Gastrocnemius medialis (tissue), 4 donors: ENCODE measurements at regions not wholly inside any gene's neighbourhood (a gene's known extent, or its start where the extent isn't known, plus 50 kb on each side); places are given as distances from the start of the nearest gene placed in this dataset.

ENCODE experiments used
- ATAC-seq, 2 donors: fragments of 150-250 bp; one replicate each; pipeline ENCODE4 v1.9.1; 2016
- DNase-seq, 2 donors: peaks; one replicate each; pipeline ENCODE4 v3.0.0-alpha.2; 2019
- H3K27ac ChIP-seq, 4 donors: fragments of 200-600 bp; sonication (generic); 1 replicate in 1 of 4; 2 replicates in 3 of 4; pipeline ENCODE4 v1.5.1; 2016 to 2018; ENCODE audit warnings: mild to moderate bottlenecking in 2 of 4, moderate library complexity in 1 of 4
- H3K27me3 ChIP-seq, 3 donors: fragments of 200-600 bp; sonication (generic) in 2 of 3; 1 replicate in 1 of 3; 2 replicates in 2 of 3; pipeline versions ENCODE4 v1.5.1 to v1.6.0; 2016 to 2019; ENCODE audit warnings: mild to moderate bottlenecking in 1 of 3, moderate library complexity in 1 of 3
- H3K36me3 ChIP-seq, 2 donors: fragments of 200-600 bp; sonication (generic) in 1 of 2; one replicate each; pipeline ENCODE4 v1.5.1; 2017 to 2018
- H3K4me1 ChIP-seq, 2 donors: fragments of 200-600 bp; sonication (generic) in 1 of 2; one replicate each; pipeline ENCODE4 v1.5.1; 2016 to 2017; ENCODE audit warnings: mild to moderate bottlenecking in 2 of 2
- H3K4me3 ChIP-seq, 4 donors: fragments of 200-600 bp; sonication (generic) in 3 of 4; 1 replicate in 1 of 4; 2 replicates in 3 of 4; pipeline ENCODE4 v1.5.1; 2016 to 2019; ENCODE audit warnings: mild to moderate bottlenecking in 2 of 4
- H3K9me3 ChIP-seq, 3 donors: fragments of 200-600 bp; sonication (generic) in 2 of 3; 1 replicate in 1 of 3; 2 replicates in 2 of 3; pipeline ENCODE4 v1.5.1; 2016 to 2019
- POLR2A ChIP-seq, 2 donors: fragments of 450-650 bp; IDR thresholded peaks; one replicate each; pipeline ENCODE4 v1.6.1; 2017; ENCODE audit warnings: antibody characterized with exemption in 2 of 2, mild to moderate bottlenecking in 2 of 2, moderate library complexity in 2 of 2
- in situ Hi-C, 4 donors: fragments of 200-750 bp; cut with MboI; loops; one replicate each; pipeline versions ENCODE4 v1.15.0 to v1.8.0; 2017; ENCODE audit warnings: low sequenced_read_pairs in 4 of 4
- intact Hi-C: fragments of 100-400 bp; cut with DNase I; formaldehyde crosslinking; loops from one replicate; pipeline ENCODE4 v1.15.1; 2023; ENCODE audit warnings: low total_unique reads
- TF ChIP-seq, protein P1 (sequence below), 5 experiments: fragments of 450-650 bp in 3 of 5; fragments of 200-600 bp in 2 of 5; sonication (generic) in 2 of 5; IDR thresholded peaks in 4 of 5; conservative IDR thresholded peaks in 1 of 5; 1 replicate in 4 of 5; 2 replicates in 1 of 5; pipeline ENCODE4 v1.5.1; 2016 to 2019; ENCODE audit warnings: antibody characterized with exemption in 5 of 5, mild to moderate bottlenecking in 3 of 5, moderate library complexity in 3 of 5

DNA sequence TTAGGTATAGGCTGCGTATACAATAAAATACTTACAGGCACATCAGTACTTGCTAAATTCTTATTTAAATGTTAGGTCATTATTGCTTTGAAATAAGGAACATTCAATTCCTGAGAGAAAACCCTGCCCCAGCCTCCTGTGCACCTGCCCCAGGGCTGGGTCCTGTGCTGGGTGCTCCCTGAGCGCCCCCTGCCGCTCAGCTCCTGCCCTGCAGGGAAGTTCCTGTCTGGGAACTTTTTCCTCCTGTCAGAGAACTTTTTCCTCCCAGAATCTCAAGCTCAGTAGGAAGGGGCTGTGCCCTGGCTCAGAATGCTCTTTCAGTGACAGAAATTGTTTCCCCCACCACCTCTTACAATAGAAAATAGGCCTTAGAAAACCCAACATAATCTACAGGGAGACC is 751.1 kb downstream of the TMEM121 start:
- no peaks in the 10 kb centered on the region for H3K9me3 ChIP-seq
- ATAC-seq: no peak
- in situ Hi-C loops (no loop called here), intact Hi-C loops (no loop called here)
- DNase-seq: no peak
- TF ChIP-seq, protein P1, sequence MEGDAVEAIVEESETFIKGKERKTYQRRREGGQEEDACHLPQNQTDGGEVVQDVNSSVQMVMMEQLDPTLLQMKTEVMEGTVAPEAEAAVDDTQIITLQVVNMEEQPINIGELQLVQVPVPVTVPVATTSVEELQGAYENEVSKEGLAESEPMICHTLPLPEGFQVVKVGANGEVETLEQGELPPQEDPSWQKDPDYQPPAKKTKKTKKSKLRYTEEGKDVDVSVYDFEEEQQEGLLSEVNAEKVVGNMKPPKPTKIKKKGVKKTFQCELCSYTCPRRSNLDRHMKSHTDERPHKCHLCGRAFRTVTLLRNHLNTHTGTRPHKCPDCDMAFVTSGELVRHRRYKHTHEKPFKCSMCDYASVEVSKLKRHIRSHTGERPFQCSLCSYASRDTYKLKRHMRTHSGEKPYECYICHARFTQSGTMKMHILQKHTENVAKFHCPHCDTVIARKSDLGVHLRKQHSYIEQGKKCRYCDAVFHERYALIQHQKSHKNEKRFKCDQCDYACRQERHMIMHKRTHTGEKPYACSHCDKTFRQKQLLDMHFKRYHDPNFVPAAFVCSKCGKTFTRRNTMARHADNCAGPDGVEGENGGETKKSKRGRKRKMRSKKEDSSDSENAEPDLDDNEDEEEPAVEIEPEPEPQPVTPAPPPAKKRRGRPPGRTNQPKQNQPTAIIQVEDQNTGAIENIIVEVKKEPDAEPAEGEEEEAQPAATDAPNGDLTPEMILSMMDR (IDR thresholded peaks at IDR 0.05 in 4 of 5, conservative IDR thresholded peaks at IDR 0.05 in 1 of 5): no peak
- no peak for TF ChIP-seq POLR2A (IDR thresholded peaks at IDR 0.05)
- H3K36me3 ChIP-seq: no peaks in the 10 kb centered on the region
- no peak overlapping the region for H3K4me3 ChIP-seq
- no peak overlapping the region for H3K27ac ChIP-seq
- H3K4me1 ChIP-seq: no peaks in the 10 kb centered on the region
- H3K27me3 ChIP-seq: no peaks in the 10 kb centered on the region

DNA sequence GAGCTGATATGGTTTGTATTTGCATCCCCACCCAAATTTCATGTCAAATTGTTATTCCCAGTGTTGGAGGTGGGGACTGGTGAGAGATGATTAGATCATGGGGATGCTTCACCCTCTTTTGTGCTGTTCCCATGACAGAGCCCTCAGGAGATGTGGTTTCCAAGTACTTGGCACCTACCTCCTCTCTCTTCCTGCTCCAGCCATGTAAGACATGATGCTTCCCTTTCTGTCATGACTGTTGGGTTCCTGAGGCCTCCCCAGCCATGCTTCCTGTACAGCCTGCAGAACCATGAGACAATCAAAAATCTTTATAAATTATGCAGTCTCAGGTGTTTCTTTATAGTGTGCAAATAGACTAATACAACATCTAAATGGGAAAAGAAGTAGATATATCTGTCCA is 754.5 kb downstream of the TMEM121 start:
- no peak for TF ChIP-seq POLR2A (IDR thresholded peaks at IDR 0.05)
- TF ChIP-seq, protein P1 (IDR thresholded peaks at IDR 0.05 in 4 of 5, conservative IDR thresholded peaks at IDR 0.05 in 1 of 5): no peak
- Histone ChIP-seq H3K4me3 (no peak overlapping the region), H3K27ac (no peak overlapping the region), H3K4me1 (no peaks in the 10 kb centered on the region), H3K27me3 (no peaks in the 10 kb centered on the region), H3K9me3 (no peaks in the 10 kb centered on the region), H3K36me3 (no peaks in the 10 kb centered on the region)
- no peak for DNase-seq
- no peak for ATAC-seq
- intact Hi-C loops: no loop called here
- in situ Hi-C loops: no loop called here

DNA sequence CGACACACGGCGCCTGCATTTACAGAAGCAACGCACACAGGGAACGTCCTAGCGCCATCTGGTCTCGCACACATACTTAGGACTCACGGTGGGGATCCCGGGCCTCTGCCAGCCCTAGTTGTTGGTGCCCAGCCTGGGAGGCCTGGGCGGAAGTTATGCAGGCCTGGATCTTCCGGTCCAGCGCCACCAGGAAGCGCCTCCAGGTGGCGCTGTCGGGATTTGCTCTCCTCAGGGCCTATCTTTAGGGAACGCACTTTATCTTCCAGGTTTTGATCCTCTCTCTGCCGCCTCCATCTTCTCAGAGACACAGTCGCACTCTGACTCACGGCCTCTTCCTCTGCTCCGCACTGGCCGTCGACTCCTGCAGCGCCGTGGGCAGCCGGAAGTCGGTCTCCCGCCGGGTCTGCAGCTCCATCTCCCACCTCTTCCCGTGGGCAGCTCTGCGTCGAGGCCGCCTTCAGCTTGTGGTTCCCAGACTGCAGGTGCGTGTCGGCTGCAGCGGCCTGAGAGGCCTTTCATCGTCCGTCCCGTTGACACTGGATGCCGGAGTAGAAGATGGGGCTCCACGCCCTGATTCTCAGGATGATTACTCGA is 760.4 kb downstream of the TMEM121 start:
- in situ Hi-C loops: no loop called here
- DNase-seq: no peak
- no peaks in the 10 kb centered on the region for H3K27me3 ChIP-seq
- no peaks in the 10 kb centered on the region for H3K4me1 ChIP-seq
- H3K27ac ChIP-seq: no peak overlapping the region
- ATAC-seq: no peak
- intact Hi-C loops: no loop called here
- no peak for TF ChIP-seq POLR2A (IDR thresholded peaks at IDR 0.05)
- TF ChIP-seq, protein P1 (IDR thresholded peaks at IDR 0.05 in 4 of 5, conservative IDR thresholded peaks at IDR 0.05 in 1 of 5): no peak
- no peaks in the 10 kb centered on the region for H3K9me3 ChIP-seq
- no peaks in the 10 kb centered on the region for H3K36me3 ChIP-seq
- H3K4me3 ChIP-seq: no peak overlapping the region

DNA sequence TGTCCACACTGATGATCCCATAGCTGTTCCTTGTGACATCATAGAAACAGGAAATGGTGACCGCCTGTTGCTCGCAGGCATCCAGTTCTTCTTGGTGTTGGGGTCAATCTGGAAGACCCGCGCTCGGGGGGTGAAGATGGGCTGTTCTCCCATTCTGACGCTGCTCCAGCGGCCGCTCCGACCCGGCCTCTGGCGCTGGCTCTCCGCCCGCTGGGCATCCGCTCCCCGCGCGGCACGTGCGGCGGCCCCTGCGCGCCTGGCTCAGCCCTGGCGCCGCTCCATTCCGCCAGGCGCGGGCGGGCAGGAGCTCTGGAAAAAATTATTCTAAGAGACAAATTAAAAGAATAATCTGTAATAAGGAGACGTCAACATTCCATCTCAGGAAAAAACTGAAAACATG is 761.1 kb downstream of the TMEM121 start:
- in situ Hi-C loops: no loop called here

More for the DNA sequence above, 761.1 kb downstream of the TMEM121 start:
- DNase-seq (no peak), ATAC-seq (no peak)
- TF ChIP-seq, protein P1 (IDR thresholded peaks at IDR 0.05 in 4 of 5, conservative IDR thresholded peaks at IDR 0.05 in 1 of 5): no peak
- no peak for TF ChIP-seq POLR2A (IDR thresholded peaks at IDR 0.05)
- no peaks in the 10 kb centered on the region for H3K9me3 ChIP-seq
- intact Hi-C loops: no loop called here
- H3K27ac ChIP-seq: no peak overlapping the region
- no peaks in the 10 kb centered on the region for H3K27me3 ChIP-seq
- H3K4me3 ChIP-seq: no peak overlapping the region
- H3K4me1 ChIP-seq: no peaks in the 10 kb centered on the region
- no peaks in the 10 kb centered on the region for H3K36me3 ChIP-seq
